ENCODE measurements at regions not wholly inside any gene's neighbourhood (a gene's known extent, or its start where the extent isn't known, plus 50 kb on each side); places are given as distances from the start of the nearest gene placed in this dataset.

DNA sequence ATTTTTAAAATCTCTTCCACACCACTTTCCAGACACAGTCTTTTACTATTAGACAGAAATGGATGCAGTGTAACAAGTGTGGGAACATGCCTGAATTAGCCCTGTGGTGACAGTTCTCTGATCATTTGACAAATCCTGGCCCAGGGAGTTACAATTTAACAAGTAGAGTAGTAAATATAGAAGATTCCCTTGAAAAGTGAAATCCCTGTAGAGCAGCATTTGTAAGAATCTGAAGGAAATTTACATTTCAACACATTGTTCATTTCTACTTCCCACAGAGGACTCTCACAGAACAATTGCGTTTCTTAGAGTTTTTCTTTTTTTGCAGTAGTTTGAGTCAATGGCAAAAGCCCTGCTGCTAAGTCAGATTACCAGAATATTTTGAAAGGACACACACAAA lies 458.3 kb upstream of the BRINP3 start:
- no peak overlapping the region for H2BK5ac ChIP-seq (ENCODE audit: low read depth, low read length, poor library complexity, severe bottlenecking)
- no peak overlapping the region for H3K18ac ChIP-seq (ENCODE audit: low read depth, low read length)
- no peak overlapping the region for H4K8ac ChIP-seq (ENCODE audit: low read depth in 2 of 2, low read length in 2 of 2)
- H3K4me3 ChIP-seq (ENCODE audit: insufficient read depth, low read depth, low read length) = no peak overlapping the region
- H3K9me3 ChIP-seq (ENCODE audit: control insufficient read depth, insufficient read depth, low read length) = no peaks in the 10 kb centered on the region
- no peak overlapping the region for H2AK9ac ChIP-seq (replicated peaks; ENCODE audit: low read depth, low read length, poor library complexity)
- no peaks in the 10 kb centered on the region for H3K4me1 ChIP-seq (ENCODE audit: control insufficient read depth, insufficient read depth, low read length)
- dilution Hi-C loops (cut with HindIII; ENCODE audit: low sequenced_read_pairs, unreplicated experiment) = no loop called here
- no TSS peak for BruUV-seq (replicated peaks)
- CTCF ChIA-PET = no interaction called here
- no peak overlapping the region for H3K4ac ChIP-seq (ENCODE audit: low read depth, low read length)
- in situ Hi-C loops (cut with MboI; ENCODE audit: low sequenced_read_pairs) = no loop called here
- no peak overlapping the region for H2BK20ac ChIP-seq (ENCODE audit: low read depth, low read length)
- H4K91ac ChIP-seq (ENCODE audit: insufficient read depth, low read depth, low read length) = no peak overlapping the region
- no peak overlapping the region for H2BK120ac ChIP-seq (ENCODE audit: low read depth, low read length)
- no peak overlapping the region for H3K4me2 ChIP-seq (ENCODE audit: low read depth, low read length)
- DNase-seq = no peak
- H2AFZ ChIP-seq (replicated peaks; ENCODE audit: low read length, poor library complexity) = no peak overlapping the region
- no peaks in the 10 kb centered on the region for H3K9me1 ChIP-seq (ENCODE audit: insufficient read depth, low read length)
- no peak for TF ChIP-seq NFE2L2 (IDR thresholded peaks at IDR 0.05; ENCODE audit: low read depth, low read length)
- no peak for TF ChIP-seq SMC3 (IDR thresholded peaks at IDR 0.05; ENCODE audit: low read depth, low read length)
- no peak for TF ChIP-seq FOS (IDR thresholded peaks at IDR 0.05; ENCODE audit: low read depth, low read length)
- no peak for ATAC-seq (ENCODE audit: low read depth)
- intact Hi-C loops (cut with micrococcal nuclease) = no loop called here
- no peak overlapping the region for H3K56ac ChIP-seq (ENCODE audit: extremely low read depth, insufficient read depth, low read length)
- H3K23ac ChIP-seq (ENCODE audit: low read depth, low read length) = no peak overlapping the region
- no peaks in the 10 kb centered on the region for H3K79me1 ChIP-seq (ENCODE audit: low read depth in 1 of 2, low read length in 2 of 2)
- no peak overlapping the region for H3K9ac ChIP-seq (ENCODE audit: low read depth, low read length)
- no peaks in the 10 kb centered on the region for H3K27me3 ChIP-seq (ENCODE audit: control insufficient read depth, insufficient read depth, low read length)
- no peaks in the 10 kb centered on the region for H4K20me1 ChIP-seq (ENCODE audit: insufficient read depth, low read length)
- no peak overlapping the region for H4K5ac ChIP-seq (ENCODE audit: low read depth, low read length)
- H3K36me3 ChIP-seq (ENCODE audit: control insufficient read depth, insufficient read depth, low read length) = no peaks in the 10 kb centered on the region
- no peak overlapping the region for H3K27ac ChIP-seq (ENCODE audit: insufficient read depth, low read length)
- H3K14ac ChIP-seq (replicated peaks; ENCODE audit: low read depth, low read length) = no peak overlapping the region
- no peak overlapping the region for H2AK5ac ChIP-seq (ENCODE audit: low read depth, low read length)
- POLR2A ChIA-PET (ENCODE audit: unreplicated experiment) = no interaction called here
- no peak overlapping the region for H2BK15ac ChIP-seq (ENCODE audit: low read depth, low read length)
- WGBS, 2 experiments (ENCODE audit: extremely low coverage in 2 of 2, insufficient read length in 1 of 2) = no CpG with 5 or more reads among the region's 1 CpG

Data from IMR-90 (cell line).